Activated CD4-positive, alpha-beta T cell treated with anti-CD3 and anti-CD28 coated beads, Interleukin-2, amount 50 U/mL, for 16 hours (primary cell): ENCODE measurements at regions not wholly inside any gene's neighbourhood (a gene's known extent, or its start where the extent isn't known, plus 50 kb on each side); places are given as distances from the start of the nearest gene placed in this dataset.
"Not testable (repeated sequence)": the region's sequence is repeated elsewhere in the genome, so short reads cannot be mapped to it uniquely, and the experiment has no call there.

Experiments
- DNase-seq: peaks from one replicate; pipeline ENCODE4 v3.0.0-alpha.2; 2020

GRCh38 chr2:192645811-192646598 lies 451.3 kb upstream of the TMEFF2 start:
- no peak for DNase-seq

GRCh38 chr2:192634557-192634956 lies 439.8 kb upstream of the TMEFF2 start:
- DNase-seq: no peak

GRCh38 chr2:192628017-192628416 lies 433.3 kb upstream of the TMEFF2 start:
- DNase-seq: no peak

- no peak for DNase-seq
Observed at GRCh38 chr2:192615105-192615504, 420.4 kb upstream of the TMEFF2 start.

- no peak for DNase-seq
Observed at GRCh38 chr2:192604295-192604694, 409.6 kb upstream of the TMEFF2 start.

GRCh38 chr2:192598649-192599048 lies 403.9 kb upstream of the TMEFF2 start:
- DNase-seq: not testable (repeated sequence)

GRCh38 chr2:192593561-192593960 lies 398.8 kb upstream of the TMEFF2 start:
- DNase-seq: no peak

DNA sequence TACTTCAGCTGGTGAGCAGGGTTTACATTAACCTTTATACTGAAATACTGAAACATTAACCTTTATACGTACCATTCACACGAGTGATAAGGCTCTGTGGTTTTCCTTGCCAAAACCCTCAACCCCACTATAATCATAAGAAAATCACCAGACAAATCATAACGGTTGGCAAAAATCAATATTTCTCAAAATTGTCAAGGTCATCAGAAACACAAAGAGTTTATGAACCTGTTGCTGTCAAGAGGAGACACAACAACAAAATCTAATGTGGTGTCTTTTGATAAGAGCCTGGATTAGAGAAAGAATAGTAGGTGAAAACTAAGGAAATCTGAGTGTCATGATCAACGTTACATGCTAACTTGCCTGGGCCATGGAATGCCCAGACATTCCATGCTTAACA lies 396.9 kb upstream of the TMEFF2 start:
- DNase-seq: no peak

DNA sequence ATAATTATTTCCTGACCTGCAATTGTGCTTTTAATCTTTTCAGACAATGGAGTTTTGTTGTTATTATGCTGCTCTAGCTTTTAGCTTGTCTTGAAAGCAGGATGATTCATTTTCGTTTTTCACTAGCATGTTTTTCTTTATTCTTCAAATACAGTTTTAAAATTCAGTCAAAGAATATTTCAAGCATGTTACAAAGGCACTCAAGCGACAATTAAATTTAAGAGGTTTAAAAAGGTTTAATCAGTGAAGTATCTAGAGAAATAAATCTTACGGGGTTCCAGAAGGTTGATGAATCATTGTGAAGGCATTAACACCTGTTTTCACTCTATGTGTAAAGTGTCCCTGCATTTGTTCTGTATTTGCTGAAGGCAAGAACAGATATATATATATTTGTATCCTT lies 390.7 kb upstream of the TMEFF2 start:
- DNase-seq: no peak

GRCh38 chr2:192584976-192585375 lies 390.2 kb upstream of the TMEFF2 start:
- DNase-seq: no peak

- no peak for DNase-seq
Observed at GRCh38 chr2:192579965-192580700, 385.4 kb upstream of the TMEFF2 start.

GRCh38 chr2:192578780-192579179 lies 384.0 kb upstream of the TMEFF2 start:
- no peak for DNase-seq

DNA sequence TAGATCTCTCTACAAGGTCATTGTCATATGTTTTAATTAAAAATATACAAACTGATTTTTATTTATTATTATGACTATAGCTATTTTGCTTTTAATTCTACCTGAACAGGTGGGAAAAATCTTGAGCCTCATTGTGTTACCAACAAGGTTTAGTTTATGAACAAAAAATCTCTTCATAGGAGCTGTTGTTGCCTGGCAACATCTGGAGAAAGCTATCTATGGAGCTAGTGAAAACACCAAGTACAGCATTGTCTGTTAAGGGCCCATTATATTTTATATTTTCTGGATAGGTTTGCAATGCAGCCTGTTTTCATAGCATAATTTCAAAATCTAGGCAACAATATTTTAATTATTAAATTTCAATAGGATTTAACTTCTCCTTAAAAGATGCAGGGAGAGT lies 383.0 kb upstream of the TMEFF2 start:
- DNase-seq: no peak

DNA sequence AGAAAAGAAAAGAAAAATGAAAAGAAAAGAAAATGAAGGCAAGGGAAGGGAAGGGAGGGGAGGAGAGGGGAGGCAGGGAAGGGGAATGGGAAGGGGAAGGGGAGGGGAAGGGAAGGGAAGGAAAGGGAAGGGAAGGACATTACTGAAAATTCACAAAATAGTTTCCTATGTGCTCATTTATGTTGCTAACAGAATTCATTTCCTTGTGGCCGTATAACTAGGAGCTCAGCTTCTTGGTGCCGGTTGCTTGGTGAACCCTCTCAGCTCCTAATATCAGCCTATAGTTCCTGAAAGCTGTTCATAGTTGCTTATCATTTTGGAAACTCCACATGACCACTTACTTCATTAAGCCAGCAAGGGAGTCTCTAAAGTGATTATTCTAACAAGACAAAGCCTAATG lies 379.8 kb upstream of the TMEFF2 start:
- DNase-seq: no peak

GRCh38 chr2:192571636-192572035 lies 376.9 kb upstream of the TMEFF2 start:
- DNase-seq: no peak

- no peak for DNase-seq
Observed at GRCh38 chr2:192570788-192571187, 376.1 kb upstream of the TMEFF2 start.

DNA sequence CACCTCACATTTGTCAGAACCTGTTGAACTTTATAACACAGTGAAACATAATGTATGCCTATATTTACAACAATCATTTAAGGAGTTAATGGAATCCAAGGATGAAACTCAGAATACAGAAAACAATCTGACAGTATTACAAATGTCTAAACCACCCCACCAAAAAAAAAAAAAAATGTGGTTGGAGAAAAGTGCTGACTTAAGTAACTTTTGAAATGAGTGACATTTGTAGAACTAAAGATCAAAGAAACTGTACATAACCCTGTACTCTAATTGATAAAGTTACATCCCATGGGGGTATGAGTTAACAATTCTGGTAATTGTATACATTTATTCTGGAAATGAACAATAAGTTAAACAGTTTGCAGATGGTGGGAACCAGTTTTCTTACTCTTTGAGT lies 372.1 kb upstream of the TMEFF2 start:
- no peak for DNase-seq

DNA sequence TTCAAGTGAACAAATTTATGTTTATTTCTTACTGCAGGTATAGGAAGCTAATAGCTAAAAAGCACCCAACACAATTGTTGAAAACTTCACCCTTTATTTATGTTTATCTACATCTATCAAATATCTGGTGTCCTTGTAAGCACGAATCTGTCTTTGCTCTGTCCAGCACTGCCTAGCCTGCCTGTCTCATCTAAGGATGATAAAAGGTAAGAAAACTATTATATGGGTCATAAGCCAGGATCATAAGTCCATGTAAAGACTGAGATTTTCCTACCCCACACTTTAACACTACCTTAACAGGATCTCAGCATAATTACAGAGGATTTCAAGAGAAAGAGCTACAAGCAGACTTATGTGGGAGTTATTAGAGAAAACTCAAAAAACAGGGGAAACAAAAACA lies 365.6 kb upstream of the TMEFF2 start:
- DNase-seq: no peak

GRCh38 chr2:192559587-192559986 lies 364.9 kb upstream of the TMEFF2 start:
- no peak for DNase-seq

- no peak for DNase-seq
Observed at GRCh38 chr2:192558637-192559036, 363.9 kb upstream of the TMEFF2 start.

GRCh38 chr2:192555740-192556139 lies 361.0 kb upstream of the TMEFF2 start:
- no peak for DNase-seq

DNA sequence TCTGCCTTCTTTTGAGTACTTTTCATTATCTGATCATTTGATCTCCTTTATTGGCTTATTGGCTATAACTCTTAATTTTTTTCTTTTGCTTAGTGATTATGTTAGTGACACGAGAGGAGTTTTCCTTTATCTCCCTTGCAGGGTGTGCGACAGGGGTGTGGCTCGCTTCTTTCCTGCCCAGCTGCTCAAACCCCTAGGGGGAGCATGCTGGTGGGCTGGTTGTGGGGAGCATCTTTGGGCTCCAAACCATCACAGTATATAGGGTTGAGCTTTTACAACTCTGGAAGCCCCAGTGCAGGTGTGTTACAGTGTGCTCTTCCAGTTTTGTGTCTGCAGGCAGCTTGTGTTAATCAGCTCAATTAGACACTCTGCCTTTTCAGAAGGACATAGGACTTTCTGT lies 357.0 kb upstream of the TMEFF2 start:
- DNase-seq: no peak

- DNase-seq: peak; percentile 5
Observed at GRCh38 chr2:192546565-192546964, 351.8 kb upstream of the TMEFF2 start.

DNA sequence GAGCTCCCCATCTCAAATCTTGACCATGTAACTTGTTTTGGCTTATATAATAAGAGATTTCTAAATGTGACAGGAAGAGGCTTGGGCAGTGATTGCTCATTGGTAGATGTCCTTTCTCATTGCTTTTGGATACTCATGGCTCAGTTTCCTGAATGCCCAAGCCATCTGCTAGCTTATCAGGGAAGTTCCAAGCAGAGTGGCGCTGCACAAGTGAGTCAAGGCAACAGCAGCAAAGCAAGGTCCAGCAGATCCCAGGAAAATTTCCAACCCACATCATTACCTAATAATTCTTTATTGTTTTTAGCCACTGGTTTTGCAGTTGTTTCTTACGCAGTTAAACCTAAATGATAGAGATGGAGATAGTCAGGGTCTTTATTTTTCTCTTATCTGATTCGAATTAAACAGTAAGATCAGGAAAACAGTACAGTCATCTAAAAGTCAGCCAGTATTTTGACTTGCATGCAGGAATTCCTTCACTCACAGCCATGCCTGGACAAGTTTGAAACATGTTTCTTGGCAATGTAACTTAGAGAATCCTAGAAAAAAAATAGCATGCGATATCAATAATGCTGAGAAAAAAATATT lies 349.7 kb upstream of the TMEFF2 start:
- DNase-seq: no peak
